ENCODE measurements at regions not wholly inside any gene's neighbourhood (a gene's known extent, or its start where the extent isn't known, plus 50 kb on each side); places are given as distances from the start of the nearest gene placed in this dataset.

GRCh38 chr11:49303080-49303479 is 94.7 kb upstream of the FOLH1 start:
- TF ChIP-seq YY1 (IDR thresholded peaks at IDR 0.05; ENCODE audit: insufficient read depth, insufficient read length) (no peak), SUZ12 (IDR thresholded peaks at IDR 0.05; ENCODE audit: extremely low read depth, insufficient read depth, insufficient read length) (no peak), ZNF274 (IDR thresholded peaks at IDR 0.05; ENCODE audit: low read depth, low read length) (no peak)
